ENCODE measurements at regions not wholly inside any gene's neighbourhood (a gene's known extent, or its start where the extent isn't known, plus 50 kb on each side); places are given as distances from the start of the nearest gene placed in this dataset.

GRCh38 chr2:236917164-236917563 is 168.5 kb upstream of the COPS8 start:
- TF ChIP-seq CTCF (IDR thresholded peaks at IDR 0.05) (no peak), EP300 (IDR thresholded peaks at IDR 0.05) (no peak)
